AG09309 (cell line): ENCODE measurements at regions not wholly inside any gene's neighbourhood (a gene's known extent, or its start where the extent isn't known, plus 50 kb on each side); places are given as distances from the start of the nearest gene placed in this dataset.
A peak's percentile ranks its signal among the peaks of the same experiment; 100 is the strongest.

Experiments used
- DNase-seq: peaks from one replicate; pipeline ENCODE4 v3.0.0-alpha.2; 2010; ENCODE audit warnings: low read depth
- H3K4me3 ChIP-seq: 2 replicates; pipeline ENCODE4 v1.5.1; 2011; ENCODE audit warnings: mild to moderate bottlenecking, low read depth, low read length, moderate library complexity; ENCODE audit not compliant: control insufficient read depth
- TF ChIP-seq, protein P1 (sequence below): IDR thresholded peaks from 2 replicates; pipeline ENCODE4 v1.5.1; 2011; ENCODE audit warnings: mild to moderate bottlenecking, low read depth, low read length, inconsistent platforms; ENCODE audit not compliant: insufficient read depth, control insufficient read depth; ENCODE audit errors: missing control alignments

DNA sequence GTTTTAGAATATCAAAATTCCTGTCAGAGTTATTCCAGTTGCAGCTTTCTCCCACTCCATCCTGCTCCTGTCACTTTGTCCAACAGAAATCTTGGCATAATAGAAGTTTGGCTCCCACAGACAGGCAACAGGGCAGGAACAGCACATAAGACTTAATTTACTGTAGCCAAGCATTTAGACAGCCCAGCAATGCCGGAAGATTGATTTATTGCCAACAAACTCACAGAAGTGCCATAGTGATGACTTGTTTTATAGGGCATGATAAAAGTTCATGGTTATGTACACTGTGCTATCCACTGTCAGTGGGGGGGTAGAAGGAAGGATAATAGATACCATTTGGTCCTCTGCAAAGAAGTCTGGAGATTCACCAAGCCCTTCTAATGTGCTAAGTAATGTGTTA is 98.3 kb upstream of the CBLB start:
- H3K4me3 ChIP-seq: no peak overlapping the region
- peak; percentile 35 for DNase-seq
- TF ChIP-seq, protein P1, sequence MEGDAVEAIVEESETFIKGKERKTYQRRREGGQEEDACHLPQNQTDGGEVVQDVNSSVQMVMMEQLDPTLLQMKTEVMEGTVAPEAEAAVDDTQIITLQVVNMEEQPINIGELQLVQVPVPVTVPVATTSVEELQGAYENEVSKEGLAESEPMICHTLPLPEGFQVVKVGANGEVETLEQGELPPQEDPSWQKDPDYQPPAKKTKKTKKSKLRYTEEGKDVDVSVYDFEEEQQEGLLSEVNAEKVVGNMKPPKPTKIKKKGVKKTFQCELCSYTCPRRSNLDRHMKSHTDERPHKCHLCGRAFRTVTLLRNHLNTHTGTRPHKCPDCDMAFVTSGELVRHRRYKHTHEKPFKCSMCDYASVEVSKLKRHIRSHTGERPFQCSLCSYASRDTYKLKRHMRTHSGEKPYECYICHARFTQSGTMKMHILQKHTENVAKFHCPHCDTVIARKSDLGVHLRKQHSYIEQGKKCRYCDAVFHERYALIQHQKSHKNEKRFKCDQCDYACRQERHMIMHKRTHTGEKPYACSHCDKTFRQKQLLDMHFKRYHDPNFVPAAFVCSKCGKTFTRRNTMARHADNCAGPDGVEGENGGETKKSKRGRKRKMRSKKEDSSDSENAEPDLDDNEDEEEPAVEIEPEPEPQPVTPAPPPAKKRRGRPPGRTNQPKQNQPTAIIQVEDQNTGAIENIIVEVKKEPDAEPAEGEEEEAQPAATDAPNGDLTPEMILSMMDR: no peak

DNA sequence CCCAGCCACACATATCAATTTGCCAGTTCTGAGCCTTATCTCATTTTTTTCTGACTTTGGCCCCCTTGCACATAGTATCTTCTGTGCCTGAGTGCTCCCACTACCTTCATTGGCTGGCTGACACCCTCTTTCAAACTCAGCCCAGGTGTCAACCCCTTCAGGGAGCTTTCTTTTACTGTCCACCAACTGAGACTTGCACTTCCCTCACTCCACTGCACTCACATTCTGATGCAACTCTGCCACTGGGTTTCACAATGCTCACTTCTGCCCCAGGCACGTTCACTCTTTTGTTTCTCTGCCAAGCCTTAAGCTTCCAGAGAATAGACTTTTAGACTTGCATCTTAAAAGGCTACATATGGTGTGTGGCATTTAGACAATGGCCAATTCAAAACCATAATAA is 101.5 kb upstream of the CBLB start:
- TF ChIP-seq, protein P1: no peak
- DNase-seq: peak; percentile 81
- no peak overlapping the region for H3K4me3 ChIP-seq

DNA sequence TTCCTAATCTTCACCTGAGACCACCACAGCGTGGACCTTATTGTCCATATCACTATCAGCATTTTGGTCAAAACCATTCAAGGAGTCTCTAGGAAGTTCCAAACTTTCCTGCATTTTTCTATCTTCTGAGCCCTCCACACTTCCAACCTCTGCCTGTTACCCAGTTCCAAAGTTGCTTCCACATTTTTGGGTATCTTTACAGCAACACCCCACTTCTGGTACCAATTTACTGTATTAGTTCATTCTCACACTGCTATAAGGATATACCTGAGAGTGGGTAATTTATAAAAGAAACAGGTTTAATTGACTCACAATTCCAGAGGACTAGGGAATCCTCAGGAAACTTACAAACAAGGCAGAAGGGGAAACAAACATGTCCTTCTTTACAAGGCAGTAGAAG is 103.3 kb upstream of the CBLB start:
- H3K4me3 ChIP-seq: no peak overlapping the region
- DNase-seq: no peak
- TF ChIP-seq, protein P1: no peak

DNA sequence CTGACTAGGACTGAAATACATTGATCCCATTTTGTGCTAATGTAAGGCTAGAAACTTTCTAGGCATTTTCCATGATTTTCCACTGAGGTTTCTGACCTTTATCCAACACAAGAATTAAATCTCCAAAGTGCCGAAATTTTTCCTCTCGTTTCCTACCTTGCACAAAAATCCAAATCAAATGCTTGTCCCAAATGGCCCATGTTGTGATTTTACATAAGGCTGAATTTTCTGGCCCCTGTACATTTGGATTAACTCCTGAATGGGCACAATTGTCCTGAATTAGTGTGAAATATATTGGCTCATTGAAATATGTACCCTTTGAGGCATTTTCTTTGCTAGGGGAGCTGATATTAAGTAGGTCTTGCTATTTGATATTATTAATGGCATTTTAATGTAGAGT is 105.6 kb upstream of the CBLB start:
- H3K4me3 ChIP-seq: no peak overlapping the region
- no peak for DNase-seq
- TF ChIP-seq, protein P1: no peak

DNA sequence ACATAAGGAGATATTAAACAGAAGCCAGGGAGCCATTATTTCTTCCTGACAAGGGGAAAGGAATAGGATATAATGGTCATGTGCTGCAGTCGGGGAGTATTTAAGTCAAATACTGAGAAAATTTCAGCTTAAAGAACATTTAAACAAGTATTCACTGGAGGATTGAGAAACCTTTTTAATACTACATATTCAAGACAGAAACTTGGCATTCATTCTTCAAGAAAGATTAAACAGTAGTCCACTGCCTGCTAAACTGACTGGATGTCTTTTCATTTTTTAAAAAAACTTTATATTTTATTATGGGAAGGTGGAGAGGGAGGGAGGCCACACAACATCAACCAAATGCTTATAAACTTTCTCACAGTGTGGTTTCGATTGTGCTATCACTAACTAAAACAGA is 107.4 kb upstream of the CBLB start:
- H3K4me3 ChIP-seq: no peak overlapping the region
- no peak for DNase-seq
- TF ChIP-seq, protein P1: no peak

DNA sequence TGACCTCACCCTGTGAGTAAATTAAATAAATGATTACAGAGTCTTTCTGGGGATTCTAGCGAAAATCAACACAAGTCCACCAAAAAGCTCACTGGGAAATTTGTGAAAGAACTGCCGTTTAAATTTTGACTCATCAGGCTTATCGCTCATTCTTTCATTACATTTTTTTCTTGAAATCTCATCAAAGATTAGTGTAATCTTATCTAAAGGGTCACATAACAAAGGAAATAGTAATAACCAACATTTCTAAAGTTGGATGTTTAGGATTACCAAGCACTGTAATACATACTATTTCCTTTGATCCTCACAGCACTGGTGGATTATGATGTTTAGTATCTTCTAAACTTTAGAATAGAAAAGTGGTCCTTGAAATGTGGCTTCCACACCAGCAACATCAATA is 111.1 kb upstream of the CBLB start:
- DNase-seq: no peak
- TF ChIP-seq, protein P1: no peak
- H3K4me3 ChIP-seq: no peak overlapping the region

DNA sequence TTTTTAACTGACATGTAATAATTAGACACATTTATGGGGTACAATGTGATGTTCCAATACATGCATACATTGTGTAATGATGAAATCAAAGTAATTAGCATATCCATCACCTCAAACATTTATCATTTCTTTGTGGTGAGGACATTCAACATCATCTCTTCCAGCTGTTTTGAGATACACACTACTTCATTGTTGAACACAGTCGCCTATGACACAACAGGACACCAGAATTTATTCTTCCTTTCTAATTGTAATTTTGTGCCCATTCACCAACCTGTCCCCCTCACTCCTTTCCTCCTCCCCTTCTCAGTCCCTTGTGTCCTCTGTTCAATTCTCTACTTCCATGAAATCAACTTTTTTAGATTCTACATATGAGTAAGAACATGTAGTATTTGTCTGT is 113.4 kb upstream of the CBLB start:
- no peak overlapping the region for H3K4me3 ChIP-seq
- DNase-seq: no peak
- TF ChIP-seq, protein P1: no peak
